Activated naive CD8-positive, alpha-beta T cell treated with anti-CD3 and anti-CD28 coated beads, Interleukin-2, amount 10 ng/mL, durations not matched to agents 7 days and 5 days (primary cell): ENCODE measurements at regions not wholly inside any gene's neighbourhood (a gene's known extent, or its start where the extent isn't known, plus 50 kb on each side); places are given as distances from the start of the nearest gene placed in this dataset.

Experiments used
- ATAC-seq: fragments of 150-1000 bp; cut with Tn5 transposase; one replicate; pipeline ENCODE4 v1.10.0; 2021; ENCODE audit warnings: low read depth, moderate library complexity
- POLR2A ChIA-PET: fragments of 350-600 bp; sonication (Branson Sonifier 250); formaldehyde crosslinking; loops from one replicate; lab custom pipeline; 2021; ENCODE audit warnings: antibody characterized with exemption; lab: Charles Lee
- DNase-seq: peaks from one replicate; pipeline ENCODE4 v3.0.0; 2021
- H3K27ac Mint-ChIP-seq: one replicate; pipeline ENCODE4 v1.8.0; 2022; ENCODE audit warnings: mild to moderate bottlenecking, mixed read lengths
- H3K27me3 Mint-ChIP-seq: one replicate; pipeline ENCODE4 v1.8.0; 2022; ENCODE audit warnings: mild to moderate bottlenecking, moderate library complexity, mixed read lengths
- H3K36me3 Mint-ChIP-seq: one replicate; pipeline ENCODE4 v1.8.0; 2021; ENCODE audit warnings: mild to moderate bottlenecking, mixed read lengths
- H3K4me1 Mint-ChIP-seq: one replicate; pipeline ENCODE4 v1.8.0; 2021; ENCODE audit warnings: mixed read lengths
- H3K4me3 Mint-ChIP-seq: one replicate; pipeline ENCODE4 v1.8.0; 2022; ENCODE audit warnings: mild to moderate bottlenecking, moderate library complexity, mixed read lengths
- H3K9me3 Mint-ChIP-seq: one replicate; pipeline ENCODE4 v1.8.0; 2021; ENCODE audit warnings: mixed read lengths

DNA sequence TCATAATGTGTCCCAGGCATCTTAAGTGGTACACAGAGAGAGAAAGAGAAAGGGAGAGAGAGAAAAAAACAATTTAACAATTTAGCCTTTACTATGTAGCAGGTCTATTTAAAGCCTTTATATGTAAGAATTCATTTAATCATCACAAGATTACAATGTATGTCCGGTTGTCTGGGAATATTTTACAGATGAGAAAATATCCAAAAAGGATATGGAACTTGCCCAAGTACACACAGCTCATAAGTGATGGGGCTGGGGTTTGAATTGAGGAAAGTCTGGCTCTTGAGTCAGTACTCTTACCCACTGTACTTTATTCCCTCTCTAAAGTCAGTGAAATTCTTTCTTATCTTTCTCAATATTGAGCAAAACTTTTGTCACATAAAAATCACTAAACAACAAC is 104.6 kb downstream of the LYPLAL1 start:
- H3K36me3 Mint-ChIP-seq, result no peaks in the 10 kb centered on the region
- H3K4me3 Mint-ChIP-seq, result no peak overlapping the region
- DNase-seq, result no peak
- H3K27ac Mint-ChIP-seq, result no peak overlapping the region
- POLR2A ChIA-PET, result no interaction called here
- no peaks in the 10 kb centered on the region for H3K27me3 Mint-ChIP-seq
- H3K4me1 Mint-ChIP-seq, result no peaks in the 10 kb centered on the region
- ATAC-seq, result no peak
- no peaks in the 10 kb centered on the region for H3K9me3 Mint-ChIP-seq

DNA sequence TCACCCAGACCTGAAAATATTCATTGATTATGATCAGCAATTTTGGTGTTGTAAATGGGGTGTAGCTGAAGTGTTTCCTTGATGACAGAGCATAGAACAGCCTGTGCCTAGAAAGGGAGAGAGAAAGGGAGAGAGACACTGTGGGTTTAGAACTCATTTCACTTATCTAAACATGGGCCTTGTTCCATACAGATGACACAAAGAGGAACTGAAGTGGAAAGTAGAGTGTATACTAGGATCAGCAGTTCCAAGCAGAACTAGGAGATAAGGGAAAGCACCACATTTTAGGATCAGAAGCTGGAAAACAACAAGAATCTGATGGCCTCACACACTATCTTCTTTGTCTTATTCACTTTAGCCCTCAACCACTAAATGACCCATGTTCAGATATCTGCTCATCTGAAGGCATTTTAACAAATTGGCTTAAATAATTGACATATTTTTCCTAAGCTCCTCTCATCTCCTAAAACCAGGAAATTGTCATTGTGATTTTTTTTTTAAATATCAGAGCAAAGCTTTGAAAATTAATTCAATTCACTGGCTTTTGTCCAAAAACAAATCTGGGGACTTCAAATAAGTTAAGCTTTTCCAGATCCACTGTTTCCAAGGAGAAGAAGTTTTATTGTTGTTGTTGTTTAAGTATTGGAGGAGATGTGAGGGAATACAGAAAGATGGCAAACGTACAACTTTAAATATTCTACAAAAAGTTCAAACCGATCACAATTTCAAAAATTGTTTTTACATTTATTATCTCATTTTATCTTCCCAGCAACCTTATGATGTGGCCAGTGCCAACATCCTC is 103.8 kb downstream of the LYPLAL1 start:
- POLR2A ChIA-PET, result no interaction called here
- H3K36me3 Mint-ChIP-seq, result no peaks in the 10 kb centered on the region
- ATAC-seq, result no peak
- H3K27me3 Mint-ChIP-seq, result no peaks in the 10 kb centered on the region
- H3K27ac Mint-ChIP-seq, result no peak overlapping the region
- no peak for DNase-seq
- no peak overlapping the region for H3K4me3 Mint-ChIP-seq
- no peaks in the 10 kb centered on the region for H3K4me1 Mint-ChIP-seq
- H3K9me3 Mint-ChIP-seq, result no peaks in the 10 kb centered on the region

DNA sequence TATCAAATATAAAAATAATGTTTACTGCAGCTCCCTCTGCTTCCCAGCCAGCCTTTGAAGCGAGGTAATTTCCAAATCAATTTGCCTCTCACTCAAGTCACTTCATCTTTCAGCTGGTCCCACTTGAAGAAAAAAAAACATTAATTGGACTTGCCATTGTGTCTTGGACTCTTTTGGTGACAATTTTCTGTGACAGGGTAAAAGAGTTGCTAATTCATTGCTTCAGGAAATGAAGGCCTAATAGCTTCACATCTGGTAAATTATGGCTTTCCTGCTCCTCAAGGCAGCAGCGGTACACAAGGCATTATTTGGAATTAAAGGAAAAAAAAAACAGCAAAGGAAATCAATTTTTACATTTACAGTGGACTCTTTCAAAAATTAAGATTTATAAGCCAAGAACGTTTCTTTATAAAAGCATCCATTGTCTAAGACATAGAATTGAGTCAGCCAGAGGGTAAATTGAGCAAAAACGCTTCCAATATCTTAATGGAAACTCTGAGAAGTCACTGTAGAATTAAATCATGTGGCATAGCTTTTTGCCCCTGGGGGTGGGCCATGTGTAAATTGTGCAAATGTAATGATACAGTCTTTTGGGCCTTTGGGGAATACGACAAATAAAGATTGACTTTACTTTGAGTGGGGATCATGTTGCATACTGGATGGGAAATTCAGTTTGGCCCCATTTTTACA is 102.5 kb downstream of the LYPLAL1 start:
- ATAC-seq (no peak), DNase-seq (no peak)
- Mint-ChIP-seq H3K4me3 (no peak overlapping the region), H3K9me3 (no peaks in the 10 kb centered on the region), H3K27ac (no peak overlapping the region), H3K27me3 (no peaks in the 10 kb centered on the region), H3K36me3 (no peaks in the 10 kb centered on the region), H3K4me1 (no peaks in the 10 kb centered on the region)
- POLR2A ChIA-PET, result no interaction called here

DNA sequence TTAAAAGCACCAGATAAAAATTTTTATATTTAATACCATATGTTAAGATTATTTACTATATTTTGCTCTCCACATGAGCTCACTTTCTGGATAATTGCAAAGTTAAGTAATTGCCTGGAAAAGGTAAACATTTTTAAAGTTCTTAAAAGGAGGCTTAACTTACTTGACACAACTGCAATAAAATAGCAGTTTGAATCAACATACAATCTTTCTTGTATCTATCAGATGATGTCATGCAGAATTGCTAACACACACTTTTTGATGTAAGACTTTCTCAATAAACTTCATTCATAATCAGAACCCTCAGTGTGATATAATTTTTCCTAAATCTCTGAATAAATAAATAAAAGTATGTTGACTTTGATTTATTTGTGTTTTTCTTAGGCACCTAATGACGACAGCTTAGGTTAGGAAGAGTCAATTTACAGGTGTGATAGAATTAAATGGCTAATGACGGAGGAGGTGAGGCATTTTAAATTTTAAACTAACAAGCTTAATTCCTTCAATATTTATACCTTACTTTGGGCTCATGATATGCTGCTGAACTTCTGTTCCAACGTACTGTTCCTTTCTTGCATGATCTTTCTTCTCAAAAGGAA is 99.5 kb downstream of the LYPLAL1 start:
- DNase-seq (no peak), ATAC-seq (no peak)
- POLR2A ChIA-PET, result no interaction called here
- Mint-ChIP-seq H3K9me3 (no peaks in the 10 kb centered on the region), H3K27ac (no peak overlapping the region), H3K36me3 (peaks cover 1% of the 10 kb centered on the region), H3K27me3 (no peaks in the 10 kb centered on the region), H3K4me3 (no peak overlapping the region), H3K4me1 (no peaks in the 10 kb centered on the region)

DNA sequence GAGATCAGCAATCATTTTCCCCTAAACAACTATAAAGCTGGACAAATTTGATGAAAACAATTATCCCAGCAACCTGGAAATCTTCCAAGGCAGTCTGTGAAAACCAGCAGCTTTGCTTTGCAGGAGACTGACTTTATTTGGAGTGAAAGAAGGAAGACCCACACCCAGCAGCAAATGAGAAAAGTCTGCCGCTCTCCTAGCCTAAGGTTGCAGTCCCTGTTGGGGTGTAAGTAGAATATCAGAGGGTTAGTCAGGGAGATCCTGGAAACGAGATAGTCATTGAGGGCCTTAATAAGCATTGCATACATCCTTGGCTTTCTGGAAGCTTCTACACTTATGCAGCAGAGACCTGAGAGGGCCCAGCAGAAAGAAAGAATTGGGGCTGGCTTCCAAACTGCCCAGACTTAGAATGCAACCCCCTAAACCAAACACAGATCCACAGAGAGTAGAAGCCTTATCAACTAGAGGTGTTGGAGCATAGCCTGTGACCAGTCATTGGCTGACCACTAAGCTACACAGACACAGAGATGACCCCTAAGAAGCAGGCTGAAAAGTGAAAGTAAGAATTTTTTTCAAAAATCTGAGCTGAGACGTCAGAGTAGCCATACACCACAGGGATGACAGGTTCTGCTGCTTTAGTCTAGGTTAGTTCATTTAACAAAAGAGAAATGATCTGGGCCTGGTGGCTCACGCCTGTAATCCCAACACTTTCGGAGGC is 98.3 kb downstream of the LYPLAL1 start:
- Mint-ChIP-seq H3K4me3 (no peak overlapping the region), H3K4me1 (no peaks in the 10 kb centered on the region), H3K27me3 (no peaks in the 10 kb centered on the region), H3K27ac (no peak overlapping the region), H3K36me3 (peaks cover 1% of the 10 kb centered on the region), H3K9me3 (no peaks in the 10 kb centered on the region)
- no peak for DNase-seq
- POLR2A ChIA-PET, result no interaction called here
- no peak for ATAC-seq

DNA sequence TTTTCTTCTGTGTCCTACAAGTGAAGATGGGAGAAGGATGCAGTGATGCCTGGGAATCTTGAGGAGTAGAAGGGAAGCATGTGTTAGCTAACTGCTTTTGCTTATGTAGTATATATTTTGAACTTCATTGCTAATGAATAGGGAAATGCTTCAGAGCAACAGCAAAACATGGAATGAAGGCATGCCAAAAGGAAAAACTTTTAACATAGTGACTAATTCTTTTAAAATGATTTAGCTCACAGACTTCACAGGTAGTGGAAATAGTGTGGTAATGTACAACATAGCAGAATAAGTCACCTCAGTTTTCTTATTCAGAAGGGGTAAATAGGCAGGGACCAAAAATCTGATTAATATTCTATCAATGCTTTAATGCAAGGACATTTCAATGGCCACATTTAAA is 95.5 kb downstream of the LYPLAL1 start:
- POLR2A ChIA-PET, result no interaction called here
- H3K9me3 Mint-ChIP-seq, result peaks cover 2% of the 10 kb centered on the region
- H3K4me1 Mint-ChIP-seq, result no peaks in the 10 kb centered on the region
- H3K4me3 Mint-ChIP-seq, result no peak overlapping the region
- H3K27me3 Mint-ChIP-seq, result no peaks in the 10 kb centered on the region
- ATAC-seq (no peak), DNase-seq (no peak)
- H3K36me3 Mint-ChIP-seq, result peaks cover 1% of the 10 kb centered on the region
- H3K27ac Mint-ChIP-seq, result no peak overlapping the region

DNA sequence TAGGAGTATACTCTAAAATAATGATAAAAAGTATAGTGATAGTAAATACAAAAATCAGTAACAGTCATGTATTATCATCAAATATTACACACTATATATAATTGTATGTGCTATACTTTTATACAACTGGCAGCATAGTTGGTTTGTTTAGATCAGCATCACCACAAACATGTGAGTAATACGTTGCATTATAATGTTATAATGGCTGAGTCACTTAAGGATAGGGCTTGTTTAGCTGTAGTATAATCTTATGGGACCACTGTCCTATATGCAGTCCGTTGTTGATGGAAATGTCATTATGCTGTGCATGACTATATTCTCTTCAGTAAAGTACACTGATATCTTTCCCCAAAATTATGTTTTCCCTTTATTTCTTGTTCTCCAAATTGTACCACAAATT is 92.8 kb downstream of the LYPLAL1 start:
- POLR2A ChIA-PET, result no interaction called here
- H3K4me1 Mint-ChIP-seq, result no peaks in the 10 kb centered on the region

DNA sequence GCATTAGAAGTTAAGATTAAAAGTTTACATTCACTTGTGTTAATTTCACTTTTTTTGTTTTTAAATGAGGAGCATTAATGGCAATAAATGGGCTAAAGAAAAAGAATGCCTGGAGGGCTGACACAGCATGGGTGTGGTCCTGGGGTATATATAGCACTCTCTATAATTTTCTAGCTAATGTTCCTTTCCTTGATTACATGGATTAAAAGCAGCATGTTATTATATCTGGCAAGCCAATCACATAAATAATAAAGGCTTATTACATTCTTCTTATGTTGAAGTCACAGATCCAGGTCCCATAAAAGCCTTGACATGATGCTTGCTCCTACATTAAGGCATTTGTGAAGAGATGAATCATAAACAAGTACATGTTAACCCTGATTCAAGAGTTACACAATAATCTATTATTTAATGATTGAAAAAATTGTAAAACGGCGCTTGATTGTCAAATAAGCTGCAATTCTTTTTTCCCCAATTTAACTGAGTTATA is 91.4 kb downstream of the LYPLAL1 start:
- H3K27me3 Mint-ChIP-seq, result no peaks in the 10 kb centered on the region
- H3K4me1 Mint-ChIP-seq, result no peaks in the 10 kb centered on the region
- no peak overlapping the region for H3K27ac Mint-ChIP-seq
- no peak overlapping the region for H3K4me3 Mint-ChIP-seq
- peaks cover 1% of the 10 kb centered on the region for H3K36me3 Mint-ChIP-seq
- ATAC-seq (no peak), DNase-seq (no peak)
- peaks cover 6% of the 10 kb centered on the region for H3K9me3 Mint-ChIP-seq
- POLR2A ChIA-PET, result no interaction called here

More for the DNA sequence above, 92.8 kb downstream of the LYPLAL1 start:
- H3K4me3 Mint-ChIP-seq, result no peak overlapping the region
- peaks cover 1% of the 10 kb centered on the region for H3K36me3 Mint-ChIP-seq
- DNase-seq (no peak), ATAC-seq (no peak)
- H3K27ac Mint-ChIP-seq, result no peak overlapping the region
- no peaks in the 10 kb centered on the region for H3K27me3 Mint-ChIP-seq
- peaks cover 3% of the 10 kb centered on the region for H3K9me3 Mint-ChIP-seq

DNA sequence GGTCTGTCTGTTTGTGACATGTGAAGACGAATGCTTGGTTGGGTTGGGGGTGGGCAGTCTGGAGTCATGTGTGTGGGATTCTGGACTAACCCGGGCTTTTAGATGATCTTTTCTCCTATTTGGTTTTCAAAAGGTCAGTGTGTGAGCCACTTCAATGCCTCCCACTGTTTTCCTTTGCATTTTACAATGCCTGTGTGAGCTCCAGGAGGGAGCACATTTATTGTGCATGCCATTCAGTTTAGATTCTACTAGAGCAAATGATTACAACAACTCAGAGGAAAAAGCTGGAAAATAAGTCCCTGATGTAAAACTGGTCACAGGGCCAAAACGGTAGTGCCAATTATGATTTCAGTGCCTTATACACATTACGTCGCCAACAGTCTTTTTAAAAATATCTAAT is 90.9 kb downstream of the LYPLAL1 start:
- ATAC-seq, result no peak
- Mint-ChIP-seq H3K9me3 (peaks cover 6% of the 10 kb centered on the region), H3K36me3 (no peaks in the 10 kb centered on the region), H3K27ac (no peak overlapping the region), H3K4me3 (no peak overlapping the region), H3K4me1 (no peaks in the 10 kb centered on the region), H3K27me3 (no peaks in the 10 kb centered on the region)
- POLR2A ChIA-PET, result no interaction called here
- no peak for DNase-seq
